Endothelial cell of umbilical vein (primary cell): ENCODE measurements at regions not wholly inside any gene's neighbourhood (a gene's known extent, or its start where the extent isn't known, plus 50 kb on each side); places are given as distances from the start of the nearest gene placed in this dataset.

Source experiments
- BruUV-seq: library from RNA; stranded (reverse); fragments of 400-500 nt; replicated peaks from 2 replicates; lab custom pipeline; 2021; lab: Mats Ljungman, UMichigan
- CTCF ChIA-PET: fragments of 300-600, 350-600 bp; sonication (Branson Sonifier 250); formaldehyde crosslinking; loops from one replicate; lab custom pipeline; 2021; ENCODE audit warnings: antibody characterized with exemption, inconsistent platforms; lab: Charles Lee
- POLR2A ChIA-PET: fragments of 300-600, 350-600 bp; sonication (Branson Sonifier 250); formaldehyde crosslinking; loops from one replicate; lab custom pipeline; 2021; ENCODE audit warnings: antibody characterized with exemption, inconsistent platforms; lab: Charles Lee
- DNase-seq: peaks from one replicate; pipeline ENCODE4 v3.0.0-alpha.2; 2011; ENCODE audit warnings: low read depth, low spot score
- FAIRE-seq: peaks from 2 replicates; lab custom pipeline; 2011; peaks lifted over from hg19 to GRCh38; lab: Jason Lieb, UNC
- H2AFZ ChIP-seq: 2 replicates; pipeline ENCODE4 v1.6.0; 2012; ENCODE audit warnings: low read depth, low read length, control low read depth, inconsistent platforms
- H3K27ac ChIP-seq: 2 replicates; pipeline ENCODE4 v1.5.1; 2011; ENCODE audit warnings: low read depth, mild to moderate bottlenecking, control low read depth, low read length, moderate library complexity; ENCODE audit not compliant: insufficient read depth
- H3K27me3 ChIP-seq, 2 experiments: 2 replicates each; pipeline versions ENCODE4 v1.6.0 to v1.6.1; 2011; ENCODE audit warnings: low read length in 2 of 2, mixed read lengths in 1 of 2; ENCODE audit not compliant: control insufficient read depth in 2 of 2, insufficient read depth in 2 of 2
- H3K36me3 ChIP-seq, 2 experiments: 2 replicates in 1 of 2; 3 replicates in 1 of 2; pipeline ENCODE4 v1.5.1; 2011; ENCODE audit warnings: low read length in 2 of 2, mild to moderate bottlenecking in 1 of 2, moderate library complexity in 1 of 2; ENCODE audit not compliant: control insufficient read depth in 2 of 2, insufficient read depth in 2 of 2; ENCODE audit errors: extremely low read depth in 1 of 2
- H3K4me1 ChIP-seq: 3 replicates; pipeline ENCODE4 v1.5.1; 2011; ENCODE audit warnings: mild to moderate bottlenecking, low read length; ENCODE audit not compliant: control insufficient read depth, insufficient read depth; ENCODE audit errors: extremely low read depth
- H3K4me2 ChIP-seq: 2 replicates; pipeline ENCODE4 v1.6.1; 2011; ENCODE audit warnings: low read length, control low read depth, mixed read lengths; ENCODE audit not compliant: insufficient read depth
- H3K4me3 ChIP-seq, 3 experiments: fragments of 200-600 bp in 1 of 3; sonication (generic), shearing (Covaris generic) in 1 of 3; replicated peaks in 1 of 3; 2 replicates each; pipeline ENCODE4 v1.5.1; 2011 to 2016; ENCODE audit warnings: control low read depth in 3 of 3, low read length in 3 of 3, mild to moderate bottlenecking in 2 of 3, inconsistent platforms in 1 of 3, low read depth in 1 of 3, moderate library complexity in 1 of 3; ENCODE audit not compliant: insufficient read depth in 1 of 3
- H3K79me2 ChIP-seq: 2 replicates; pipeline ENCODE4 v1.6.0; 2012; ENCODE audit warnings: low read length, inconsistent platforms; ENCODE audit not compliant: control insufficient read depth, insufficient read depth
- H3K9ac ChIP-seq: replicated peaks from 2 replicates; pipeline ENCODE3; 2011; ENCODE audit warnings: low read length, control low read depth; ENCODE audit not compliant: insufficient read depth; ENCODE audit errors: extremely low read depth
- H3K9me1 ChIP-seq: replicated peaks from 3 replicates; pipeline ENCODE4 v1.6.0; 2011; ENCODE audit warnings: mild to moderate bottlenecking, low read length; ENCODE audit not compliant: control insufficient read depth, insufficient read depth; ENCODE audit errors: extremely low read depth
- H3K9me3 ChIP-seq: replicated peaks from 2 replicates; pipeline ENCODE4 v1.5.1; 2012; ENCODE audit warnings: low read length, inconsistent platforms; ENCODE audit not compliant: control insufficient read depth, insufficient read depth
- H4K20me1 ChIP-seq: replicated peaks from 2 replicates; pipeline ENCODE3; 2011; ENCODE audit warnings: mild to moderate bottlenecking, low read length; ENCODE audit not compliant: control insufficient read depth, insufficient read depth; ENCODE audit errors: extremely low read depth
- CTCF ChIP-seq, 2 donors: IDR thresholded peaks; 1 replicate in 1 of 2; 2 replicates in 1 of 2; pipeline ENCODE4 v1.5.1; 2011; ENCODE audit warnings: low read length in 2 of 2, mild to moderate bottlenecking in 2 of 2, moderate library complexity in 2 of 2, control low read depth in 1 of 2, inconsistent platforms in 1 of 2, low read depth in 1 of 2; ENCODE audit not compliant: insufficient read depth in 1 of 2; ENCODE audit errors: extremely low read depth in 1 of 2
- EZH2 ChIP-seq: IDR thresholded peaks from 2 replicates; pipeline ENCODE4 v1.6.1; 2012; ENCODE audit warnings: borderline replicate concordance, low read depth, mild to moderate bottlenecking, moderate library complexity, low read length, inconsistent platforms; ENCODE audit not compliant: severe bottlenecking
- FOS ChIP-seq: IDR thresholded peaks from 2 replicates; pipeline ENCODE4 v1.6.1; 2011; ENCODE audit warnings: mild to moderate bottlenecking, low read length, moderate library complexity, borderline replicate concordance; ENCODE audit not compliant: insufficient read depth
- GATA2 ChIP-seq: IDR thresholded peaks from 2 replicates; pipeline ENCODE4 v1.7.0; 2011; ENCODE audit warnings: low read depth, mild to moderate bottlenecking, moderate library complexity, mixed read lengths, low read length; ENCODE audit not compliant: insufficient read length, insufficient read depth
- JUN ChIP-seq: IDR thresholded peaks from 2 replicates; pipeline ENCODE4 v1.6.1; 2011; ENCODE audit warnings: borderline replicate concordance, low read depth; ENCODE audit not compliant: insufficient read length, insufficient read depth
- MAX ChIP-seq: IDR thresholded peaks from 2 replicates; pipeline ENCODE4 v1.6.1; 2011; ENCODE audit not compliant: insufficient read depth, insufficient read length
- MYC ChIP-seq: IDR thresholded peaks from one replicate; pipeline ENCODE4 v1.6.1; 2011; ENCODE audit warnings: mild to moderate bottlenecking, low read depth, low read length
- POLR2A ChIP-seq: IDR thresholded peaks from 2 replicates; pipeline ENCODE4 v1.6.1; 2012; ENCODE audit warnings: low read depth, mild to moderate bottlenecking, control low read depth, low read length
- POLR2AphosphoS5 ChIP-seq: IDR thresholded peaks from 2 replicates; pipeline ENCODE4 v1.6.1; 2012; ENCODE audit warnings: low read depth, mild to moderate bottlenecking, control low read depth, low read length, moderate library complexity; ENCODE audit not compliant: insufficient read depth
- dilution Hi-C: fragments of 300-500 bp; cut with MboI; formaldehyde crosslinking; loops from one replicate; pipeline ENCODE4 v1.15.0; 2019; ENCODE audit warnings: low sequenced_read_pairs; ENCODE audit not compliant: extremely low pct_ligation_motif_present
- intact Hi-C: fragments of 100-400 bp; cut with micrococcal nuclease; formaldehyde crosslinking; loops from one replicate; pipeline ENCODE4 v1.10.0; 2022

- dilution Hi-C loops (no loop called here), intact Hi-C loops (no loop called here)
- Histone ChIP-seq H3K9me1 (no peaks in the 10 kb centered on the region), H3K79me2 (no peaks in the 10 kb centered on the region), H3K4me1 (no peaks in the 10 kb centered on the region), H2AFZ (no peak overlapping the region), H3K9me3 (peaks cover 2% of the 10 kb centered on the region), H3K4me3 (no peak overlapping the region), H3K9ac (no peak overlapping the region), H3K4me2 (no peak overlapping the region), H3K36me3 (no peaks in the 10 kb centered on the region), H3K27ac (no peak overlapping the region), H3K27me3 (no peaks in the 10 kb centered on the region), H4K20me1 (no peaks in the 10 kb centered on the region)
- DNase-seq (no peak), FAIRE-seq (no peak)
- no TSS peak for BruUV-seq
- ChIA-PET CTCF (no interaction called here), POLR2A (no interaction called here)
- TF ChIP-seq EZH2: no peak
- no peak for TF ChIP-seq JUN
- no peak for TF ChIP-seq POLR2A
- no peak for TF ChIP-seq MAX
- no peak for TF ChIP-seq POLR2AphosphoS5
- no peak for TF ChIP-seq GATA2
- TF ChIP-seq MYC: no peak
- TF ChIP-seq FOS: no peak
- no peak for TF ChIP-seq CTCF (IDR thresholded peaks at IDR 0.05; ENCODE audit: extremely low read depth in 1 of 2, insufficient read depth in 1 of 2, low read depth in 1 of 2, low read length in 2 of 2)
Measured at GRCh38 chr2:2902547-2903281, 474.9 kb downstream of the EIPR1 start.
